GM21381 (cell line): ENCODE measurements at regions not wholly inside any gene's neighbourhood (a gene's known extent, or its start where the extent isn't known, plus 50 kb on each side); places are given as distances from the start of the nearest gene placed in this dataset.
"Not testable (repeated sequence)": the region's sequence is repeated elsewhere in the genome, so short reads cannot be mapped to it uniquely, and the experiment has no call there.

Experiments used
- ATAC-seq: cut with Tn5 transposase; IDR thresholded peaks from one replicate; pipeline ENCODE4 v1.9.1; 2021; ENCODE audit warnings: mild to moderate bottlenecking, moderate library complexity; ENCODE audit not compliant: unreplicated experiment

GRCh38 chr2:194723446-194723845 is 933.6 kb upstream of the SLC39A10 start:
- ATAC-seq, result no peak

- ATAC-seq, result no peak
Observed at GRCh38 chr2:194721227-194721626, 935.8 kb upstream of the SLC39A10 start.

- ATAC-seq, result no peak
Observed at GRCh38 chr2:194720462-194720861, 936.6 kb upstream of the SLC39A10 start.

GRCh38 chr2:194718881-194719280 is 938.1 kb upstream of the SLC39A10 start:
- ATAC-seq, result no peak

GRCh38 chr2:194714541-194714940 is 942.5 kb upstream of the SLC39A10 start:
- no peak for ATAC-seq

GRCh38 chr2:194709840-194710239 is 947.2 kb upstream of the SLC39A10 start:
- ATAC-seq, result no peak

GRCh38 chr2:194706179-194706578 is 950.8 kb upstream of the SLC39A10 start:
- no peak for ATAC-seq

- no peak for ATAC-seq
Observed at GRCh38 chr2:194705398-194705797, 951.6 kb upstream of the SLC39A10 start.

GRCh38 chr2:194700726-194701125 is 956.3 kb upstream of the SLC39A10 start:
- no peak for ATAC-seq

GRCh38 chr2:194700116-194700515 is 956.9 kb upstream of the SLC39A10 start:
- ATAC-seq, result no peak

- ATAC-seq, result no peak
Observed at GRCh38 chr2:194698012-194698411, 959.0 kb upstream of the SLC39A10 start.

- ATAC-seq, result no peak
Observed at GRCh38 chr2:194697439-194697838, 959.6 kb upstream of the SLC39A10 start.

- no peak for ATAC-seq
Observed at GRCh38 chr2:194696690-194697089, 960.3 kb upstream of the SLC39A10 start.

- ATAC-seq, result no peak
Observed at GRCh38 chr2:194686569-194686968, 970.5 kb upstream of the SLC39A10 start.

GRCh38 chr2:194674043-194674442 is 983.0 kb upstream of the SLC39A10 start:
- ATAC-seq, result no peak

GRCh38 chr2:194672994-194673393 is 984.0 kb upstream of the SLC39A10 start:
- ATAC-seq, result no peak

- no peak for ATAC-seq
Observed at GRCh38 chr2:194661431-194661830, 995.6 kb upstream of the SLC39A10 start.

- ATAC-seq, result not testable (repeated sequence)
Observed at GRCh38 chr2:194639057-194639456, 1018.0 kb upstream of the SLC39A10 start.

GRCh38 chr2:194621945-194622344 is 1035.1 kb upstream of the SLC39A10 start:
- ATAC-seq, result no peak

- no peak for ATAC-seq
Observed at GRCh38 chr2:194619366-194619765, 1037.7 kb upstream of the SLC39A10 start.

GRCh38 chr2:194618432-194618831 is 1038.6 kb upstream of the SLC39A10 start:
- ATAC-seq, result no peak

- ATAC-seq, result peak; percentile 72
Observed at GRCh38 chr2:194616334-194616733, 1040.7 kb upstream of the SLC39A10 start.

- no peak for ATAC-seq
Observed at GRCh38 chr2:194610297-194610696, 1046.7 kb upstream of the SLC39A10 start.

- ATAC-seq, result no peak
Observed at GRCh38 chr2:194603429-194603828, 1053.6 kb upstream of the SLC39A10 start.
